Right atrium auricular region (tissue), 2 donors: ENCODE measurements at regions not wholly inside any gene's neighbourhood (a gene's known extent, or its start where the extent isn't known, plus 50 kb on each side); places are given as distances from the start of the nearest gene placed in this dataset.

ENCODE experiments used
- DNase-seq: peaks from one replicate; pipeline ENCODE4 v3.0.0-alpha.2; 2019; ENCODE audit warnings: low spot score
- H3K27ac ChIP-seq, 2 donors: fragments of 200-600 bp; sonication (generic); 1 replicate in 1 of 2; 2 replicates in 1 of 2; pipeline ENCODE4 v1.5.1; 2016 to 2019
- H3K27me3 ChIP-seq, 2 donors: fragments of 200-600 bp; sonication (generic); one replicate each; pipeline versions ENCODE4 v1.5.1 to v1.6.0; 2017 to 2019
- H3K36me3 ChIP-seq: fragments of 200-600 bp; sonication (generic); one replicate; pipeline ENCODE4 v1.5.1; 2016
- H3K4me1 ChIP-seq, 2 donors: fragments of 200-600 bp; sonication (generic); one replicate each; pipeline versions ENCODE4 v1.5.1 to v1.6.0; 2017 to 2019
- H3K4me3 ChIP-seq, 2 donors: fragments of 200-600 bp; sonication (generic); 1 replicate in 1 of 2; 2 replicates in 1 of 2; pipeline ENCODE4 v1.5.1; 2017 to 2019; ENCODE audit warnings: mild to moderate bottlenecking in 1 of 2, moderate library complexity in 1 of 2
- H3K9me3 ChIP-seq, 2 donors: fragments of 200-600 bp; sonication (generic); one replicate each; pipeline ENCODE4 v1.5.1; 2019
- TF ChIP-seq, protein P1 (sequence below), 2 donors: fragments of 200-600 bp; sonication (generic); IDR thresholded peaks; one replicate each; pipeline ENCODE4 v1.5.1; 2019; ENCODE audit warnings: antibody characterized with exemption in 2 of 2

DNA sequence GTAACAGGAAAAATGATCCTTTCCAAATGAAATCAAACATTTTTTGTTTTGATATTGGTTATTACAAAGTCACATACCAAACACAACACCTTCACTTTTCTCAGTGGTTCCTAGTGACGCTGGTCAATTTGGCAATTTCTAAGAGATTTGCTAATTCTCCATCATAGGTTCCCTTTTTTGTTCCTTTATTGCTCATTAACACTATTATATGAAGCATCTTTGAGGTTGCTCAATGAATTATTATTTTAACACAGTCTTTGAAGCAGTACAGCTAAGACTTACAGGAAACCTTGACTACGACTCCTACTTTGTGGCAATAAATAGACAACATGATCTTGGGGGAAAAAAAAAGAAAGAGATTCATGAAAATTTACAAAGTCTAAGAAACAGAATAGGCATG is 152.2 kb upstream of the VRK2 start:
- Histone ChIP-seq H3K9me3 (no peaks in the 10 kb centered on the region), H3K4me1 (no peaks in the 10 kb centered on the region), H3K4me3 (no peak overlapping the region), H3K27ac (no peak overlapping the region), H3K27me3 (no peaks in the 10 kb centered on the region), H3K36me3 (no peaks in the 10 kb centered on the region)
- TF ChIP-seq, protein P1, sequence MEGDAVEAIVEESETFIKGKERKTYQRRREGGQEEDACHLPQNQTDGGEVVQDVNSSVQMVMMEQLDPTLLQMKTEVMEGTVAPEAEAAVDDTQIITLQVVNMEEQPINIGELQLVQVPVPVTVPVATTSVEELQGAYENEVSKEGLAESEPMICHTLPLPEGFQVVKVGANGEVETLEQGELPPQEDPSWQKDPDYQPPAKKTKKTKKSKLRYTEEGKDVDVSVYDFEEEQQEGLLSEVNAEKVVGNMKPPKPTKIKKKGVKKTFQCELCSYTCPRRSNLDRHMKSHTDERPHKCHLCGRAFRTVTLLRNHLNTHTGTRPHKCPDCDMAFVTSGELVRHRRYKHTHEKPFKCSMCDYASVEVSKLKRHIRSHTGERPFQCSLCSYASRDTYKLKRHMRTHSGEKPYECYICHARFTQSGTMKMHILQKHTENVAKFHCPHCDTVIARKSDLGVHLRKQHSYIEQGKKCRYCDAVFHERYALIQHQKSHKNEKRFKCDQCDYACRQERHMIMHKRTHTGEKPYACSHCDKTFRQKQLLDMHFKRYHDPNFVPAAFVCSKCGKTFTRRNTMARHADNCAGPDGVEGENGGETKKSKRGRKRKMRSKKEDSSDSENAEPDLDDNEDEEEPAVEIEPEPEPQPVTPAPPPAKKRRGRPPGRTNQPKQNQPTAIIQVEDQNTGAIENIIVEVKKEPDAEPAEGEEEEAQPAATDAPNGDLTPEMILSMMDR (IDR thresholded peaks at IDR 0.05) = no peak
- DNase-seq = no peak

DNA sequence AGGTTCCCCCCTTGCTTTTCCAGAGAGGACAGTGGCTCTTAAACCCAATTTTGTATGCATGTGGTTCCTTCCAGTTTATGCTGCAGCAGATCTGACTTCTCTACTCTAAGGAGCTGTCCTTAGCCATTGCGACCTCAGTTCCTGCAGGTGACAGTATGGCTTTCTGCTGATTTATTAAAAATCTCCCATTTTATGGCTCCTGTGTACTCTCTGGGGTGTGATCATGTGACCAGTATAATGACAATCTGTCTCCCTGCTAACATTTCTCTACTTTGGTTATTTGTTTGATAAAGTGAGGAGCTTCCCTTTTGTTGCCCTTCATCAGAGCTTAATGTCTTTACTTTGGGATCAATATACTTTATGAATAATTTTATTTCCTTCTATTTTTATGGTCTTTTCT is 148.7 kb upstream of the VRK2 start:
- Histone ChIP-seq H3K4me3 (no peak overlapping the region), H3K27me3 (no peaks in the 10 kb centered on the region), H3K27ac (no peak overlapping the region), H3K36me3 (no peaks in the 10 kb centered on the region), H3K4me1 (no peaks in the 10 kb centered on the region), H3K9me3 (no peaks in the 10 kb centered on the region)
- TF ChIP-seq, protein P1 (IDR thresholded peaks at IDR 0.05) = no peak
- no peak for DNase-seq

DNA sequence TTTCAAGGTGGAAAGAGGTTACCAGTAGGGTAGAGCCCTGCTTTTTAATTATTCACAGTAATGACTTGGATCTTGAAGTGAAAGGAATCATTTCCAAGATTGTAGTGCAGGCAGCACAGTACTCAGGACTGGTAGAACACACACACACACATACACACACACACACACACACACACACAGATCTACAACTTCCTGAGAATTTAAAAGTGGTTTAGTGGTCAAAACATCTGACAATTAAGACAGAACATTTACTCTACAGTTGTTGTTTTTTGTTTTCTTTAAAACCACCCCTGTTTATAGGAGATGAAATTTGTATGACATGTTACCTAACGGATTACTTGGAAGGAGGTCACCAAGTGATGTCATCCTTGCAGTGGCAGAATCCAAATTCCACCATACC is 146.7 kb upstream of the VRK2 start:
- no peaks in the 10 kb centered on the region for H3K27me3 ChIP-seq
- no peaks in the 10 kb centered on the region for H3K9me3 ChIP-seq
- no peak overlapping the region for H3K4me3 ChIP-seq
- DNase-seq = no peak
- H3K4me1 ChIP-seq = no peaks in the 10 kb centered on the region
- TF ChIP-seq, protein P1 (IDR thresholded peaks at IDR 0.05) = no peak
- no peaks in the 10 kb centered on the region for H3K36me3 ChIP-seq
- H3K27ac ChIP-seq = no peak overlapping the region

DNA sequence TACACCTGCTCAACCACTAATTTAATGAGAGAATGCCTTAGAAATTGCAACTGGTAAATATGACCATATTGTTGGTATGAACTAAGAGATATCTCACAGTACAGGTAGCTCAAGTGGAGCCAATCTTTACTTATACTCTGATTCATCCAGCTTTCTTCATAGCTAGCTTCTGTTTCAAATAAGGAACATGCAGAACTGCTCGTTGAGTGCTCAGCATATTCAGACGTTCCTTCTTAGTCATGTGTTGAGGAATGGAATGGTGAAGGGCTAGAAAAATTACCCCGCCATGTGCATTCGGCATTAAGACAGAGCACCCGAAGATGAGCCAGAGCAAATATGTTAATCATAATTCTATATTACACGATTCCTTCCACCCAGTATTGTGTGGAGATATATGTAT is 144.0 kb upstream of the VRK2 start:
- H3K9me3 ChIP-seq = no peaks in the 10 kb centered on the region
- H3K36me3 ChIP-seq = no peaks in the 10 kb centered on the region
- TF ChIP-seq, protein P1 (IDR thresholded peaks at IDR 0.05) = no peak
- no peaks in the 10 kb centered on the region for H3K4me1 ChIP-seq
- H3K27me3 ChIP-seq = no peaks in the 10 kb centered on the region
- no peak for DNase-seq
- no peak overlapping the region for H3K4me3 ChIP-seq
- no peak overlapping the region for H3K27ac ChIP-seq

DNA sequence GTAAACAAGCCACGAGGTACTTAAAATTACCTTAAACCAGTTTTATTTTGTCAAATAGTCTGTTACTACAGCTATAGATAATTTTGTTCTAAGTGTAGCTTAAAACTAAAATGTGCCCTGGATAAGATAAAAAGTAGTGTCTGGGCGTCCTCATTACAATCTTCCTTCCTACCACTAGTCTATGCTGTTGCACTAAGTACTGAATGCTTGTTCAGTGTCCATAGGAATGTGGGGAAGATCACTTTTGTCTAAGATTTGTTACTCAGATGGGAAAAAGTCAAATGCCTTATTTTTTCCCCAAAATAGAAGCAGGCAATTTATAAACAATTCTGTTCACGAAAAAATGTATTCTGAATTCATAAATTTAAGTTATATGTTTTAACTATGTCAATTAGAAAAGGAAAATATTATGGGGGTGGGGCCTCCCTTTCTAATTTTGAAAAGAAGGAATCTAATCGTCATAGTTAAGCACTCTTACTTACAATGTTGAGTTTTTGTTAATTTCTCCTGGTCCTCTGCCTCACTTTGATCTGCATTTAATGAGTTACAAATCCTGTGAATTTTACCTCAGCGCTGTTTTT is 140.4 kb upstream of the VRK2 start:
- no peak overlapping the region for H3K27ac ChIP-seq
- TF ChIP-seq, protein P1 (IDR thresholded peaks at IDR 0.05) = peak; percentile 66 to 81
- DNase-seq = no peak
- H3K27me3 ChIP-seq = no peaks in the 10 kb centered on the region
- H3K4me1 ChIP-seq = no peaks in the 10 kb centered on the region
- H3K9me3 ChIP-seq = no peaks in the 10 kb centered on the region
- no peaks in the 10 kb centered on the region for H3K36me3 ChIP-seq
- no peak overlapping the region for H3K4me3 ChIP-seq

DNA sequence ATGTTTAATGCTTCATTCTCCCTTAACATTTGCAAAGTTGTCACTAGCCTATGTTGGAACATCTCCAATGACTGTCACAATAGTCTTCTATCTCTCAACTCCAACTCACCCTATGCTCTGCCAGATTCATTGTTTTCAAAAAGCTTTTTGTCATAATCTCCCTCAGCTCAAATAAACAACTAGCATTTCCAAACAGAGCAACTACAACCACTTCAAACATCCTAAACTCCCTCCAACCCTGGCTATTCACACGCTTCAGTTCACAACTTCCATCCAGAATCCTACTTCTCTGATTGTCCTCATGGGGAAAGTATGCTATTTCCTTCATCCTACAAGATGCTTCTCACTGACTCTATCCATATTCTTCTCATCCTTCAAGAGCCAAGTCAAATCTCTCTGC is 139.2 kb upstream of the VRK2 start:
- TF ChIP-seq, protein P1 (IDR thresholded peaks at IDR 0.05) = no peak
- no peaks in the 10 kb centered on the region for H3K27me3 ChIP-seq
- H3K27ac ChIP-seq = no peak overlapping the region
- H3K4me1 ChIP-seq = no peaks in the 10 kb centered on the region
- H3K4me3 ChIP-seq = no peak overlapping the region
- no peak for DNase-seq
- no peaks in the 10 kb centered on the region for H3K9me3 ChIP-seq
- H3K36me3 ChIP-seq = no peaks in the 10 kb centered on the region
